ENCODE measurements at regions not wholly inside any gene's neighbourhood (a gene's known extent, or its start where the extent isn't known, plus 50 kb on each side); places are given as distances from the start of the nearest gene placed in this dataset.

DNA sequence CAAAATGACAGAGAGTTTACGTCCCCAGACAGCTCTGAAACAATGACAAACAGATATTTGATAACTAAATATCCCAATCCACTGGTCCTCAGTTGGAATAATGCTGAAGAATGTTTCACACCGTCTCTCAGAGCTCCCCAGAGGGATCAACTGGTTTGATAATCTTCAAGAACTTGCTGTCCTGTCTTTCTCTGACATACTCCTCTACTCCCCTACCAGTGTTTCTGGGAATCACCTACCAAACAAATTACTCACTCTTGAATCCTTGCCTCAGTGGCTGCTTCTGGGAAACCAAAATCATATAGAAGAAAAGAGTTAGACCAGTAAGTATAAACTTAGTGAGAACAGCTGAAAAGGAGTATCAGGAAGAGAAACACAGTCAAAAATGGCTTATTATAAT, 469.7 kb upstream of the JAG1 start:
- Histone ChIP-seq H3K36me3 (ENCODE audit: insufficient read depth, low read length) (no peaks in the 10 kb centered on the region), H3K4me3 (ENCODE audit: low read depth, low read length, poor library complexity, severe bottlenecking) (no peak overlapping the region), H3K9me2 (ENCODE audit: insufficient read depth, low read length) (no peaks in the 10 kb centered on the region), H3K79me2 (ENCODE audit: insufficient read depth, low read depth, low read length) (no peaks in the 10 kb centered on the region), H3K27ac (ENCODE audit: low read depth, low read length, poor library complexity, severe bottlenecking) (no peak overlapping the region), H4K20me1 (ENCODE audit: insufficient read depth, low read length) (no peaks in the 10 kb centered on the region), H3K9me3 (ENCODE audit: low read length) (no peaks in the 10 kb centered on the region), H3K4me2 (ENCODE audit: low read length) (no peak overlapping the region), H2AFZ (ENCODE audit: low read length) (no peak overlapping the region), H3K4me1 (ENCODE audit: insufficient read depth, low read length, poor library complexity, severe bottlenecking) (no peaks in the 10 kb centered on the region)
- intact Hi-C loops (cut with micrococcal nuclease; ENCODE audit: unreplicated experiment) = no loop called here
- ChIA-PET CTCF (ENCODE audit: unreplicated experiment) (no interaction called here), POLR2A (no interaction called here)
- DNase-seq (ENCODE audit: low spot score) = no peak
- TF ChIP-seq, protein P1, sequence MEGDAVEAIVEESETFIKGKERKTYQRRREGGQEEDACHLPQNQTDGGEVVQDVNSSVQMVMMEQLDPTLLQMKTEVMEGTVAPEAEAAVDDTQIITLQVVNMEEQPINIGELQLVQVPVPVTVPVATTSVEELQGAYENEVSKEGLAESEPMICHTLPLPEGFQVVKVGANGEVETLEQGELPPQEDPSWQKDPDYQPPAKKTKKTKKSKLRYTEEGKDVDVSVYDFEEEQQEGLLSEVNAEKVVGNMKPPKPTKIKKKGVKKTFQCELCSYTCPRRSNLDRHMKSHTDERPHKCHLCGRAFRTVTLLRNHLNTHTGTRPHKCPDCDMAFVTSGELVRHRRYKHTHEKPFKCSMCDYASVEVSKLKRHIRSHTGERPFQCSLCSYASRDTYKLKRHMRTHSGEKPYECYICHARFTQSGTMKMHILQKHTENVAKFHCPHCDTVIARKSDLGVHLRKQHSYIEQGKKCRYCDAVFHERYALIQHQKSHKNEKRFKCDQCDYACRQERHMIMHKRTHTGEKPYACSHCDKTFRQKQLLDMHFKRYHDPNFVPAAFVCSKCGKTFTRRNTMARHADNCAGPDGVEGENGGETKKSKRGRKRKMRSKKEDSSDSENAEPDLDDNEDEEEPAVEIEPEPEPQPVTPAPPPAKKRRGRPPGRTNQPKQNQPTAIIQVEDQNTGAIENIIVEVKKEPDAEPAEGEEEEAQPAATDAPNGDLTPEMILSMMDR (conservative IDR thresholded peaks at IDR 0.05; ENCODE audit: low read length) = no peak
- no peak for TF ChIP-seq EZH2phosphoT487 (IDR thresholded peaks at IDR 0.05; ENCODE audit: borderline replicate concordance, low read depth, low read length)
- BruUV-seq (replicated peaks) = no TSS peak

DNA sequence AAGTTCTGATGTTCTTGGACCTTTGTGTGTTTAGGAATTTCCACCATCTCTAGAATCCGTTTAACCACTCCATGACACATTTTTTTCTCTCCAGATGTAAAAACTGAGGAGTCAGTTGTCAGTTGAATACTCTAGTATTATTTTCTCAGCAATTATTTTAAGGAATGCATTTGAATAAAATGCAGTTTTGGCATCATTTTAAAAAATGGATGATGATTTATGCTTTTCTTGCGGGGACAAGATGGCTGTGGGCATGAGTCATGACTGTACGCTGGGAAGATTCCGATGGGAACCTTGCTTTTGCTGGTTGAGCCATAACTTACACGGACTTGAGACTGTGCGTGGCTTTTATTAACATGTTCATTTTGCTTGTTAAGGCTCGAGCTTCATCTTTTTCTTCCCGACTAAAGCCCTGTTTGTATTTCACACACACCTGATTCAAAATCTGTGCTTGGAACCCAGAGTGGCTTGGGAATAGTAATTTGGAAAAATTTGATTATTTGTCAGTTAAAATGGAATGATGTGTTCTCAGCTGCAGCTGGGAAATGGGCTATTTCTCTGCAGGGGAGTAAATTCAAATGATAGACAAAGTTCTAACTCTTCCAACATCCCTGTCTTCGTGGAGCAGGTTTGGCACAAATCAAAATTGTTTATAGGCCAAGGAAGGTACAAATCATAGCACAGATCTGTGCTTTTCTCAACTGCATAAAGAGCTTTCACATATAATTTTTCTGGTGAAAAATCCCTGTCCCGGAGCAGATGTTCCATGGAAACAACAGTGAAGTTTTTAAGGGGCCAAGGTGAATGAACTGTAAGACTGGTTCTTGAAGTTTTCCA, 470.5 kb upstream of the JAG1 start:
- no peaks in the 10 kb centered on the region for H3K79me2 ChIP-seq (ENCODE audit: insufficient read depth, low read depth, low read length)
- H2AFZ ChIP-seq (ENCODE audit: low read length) = no peak overlapping the region
- intact Hi-C loops (cut with micrococcal nuclease; ENCODE audit: unreplicated experiment) = no loop called here
- no peak overlapping the region for H3K27ac ChIP-seq (ENCODE audit: low read depth, low read length, poor library complexity, severe bottlenecking)
- H3K9me2 ChIP-seq (ENCODE audit: insufficient read depth, low read length) = no peaks in the 10 kb centered on the region
- no peaks in the 10 kb centered on the region for H3K9me3 ChIP-seq (ENCODE audit: low read length)
- no TSS peak for BruUV-seq (replicated peaks)
- H3K4me1 ChIP-seq (ENCODE audit: insufficient read depth, low read length, poor library complexity, severe bottlenecking) = no peaks in the 10 kb centered on the region
- no peaks in the 10 kb centered on the region for H3K36me3 ChIP-seq (ENCODE audit: insufficient read depth, low read length)
- TF ChIP-seq EZH2phosphoT487 (IDR thresholded peaks at IDR 0.05; ENCODE audit: borderline replicate concordance, low read depth, low read length) = no peak
- TF ChIP-seq, protein P1 (conservative IDR thresholded peaks at IDR 0.05; ENCODE audit: low read length) = no peak
- H4K20me1 ChIP-seq (ENCODE audit: insufficient read depth, low read length) = no peaks in the 10 kb centered on the region
- H3K4me2 ChIP-seq (ENCODE audit: low read length) = no peak overlapping the region
- ChIA-PET CTCF (ENCODE audit: unreplicated experiment) (no interaction called here), POLR2A (no interaction called here)
- DNase-seq (ENCODE audit: low spot score) = no peak
- no peak overlapping the region for H3K4me3 ChIP-seq (ENCODE audit: low read depth, low read length, poor library complexity, severe bottlenecking)

DNA sequence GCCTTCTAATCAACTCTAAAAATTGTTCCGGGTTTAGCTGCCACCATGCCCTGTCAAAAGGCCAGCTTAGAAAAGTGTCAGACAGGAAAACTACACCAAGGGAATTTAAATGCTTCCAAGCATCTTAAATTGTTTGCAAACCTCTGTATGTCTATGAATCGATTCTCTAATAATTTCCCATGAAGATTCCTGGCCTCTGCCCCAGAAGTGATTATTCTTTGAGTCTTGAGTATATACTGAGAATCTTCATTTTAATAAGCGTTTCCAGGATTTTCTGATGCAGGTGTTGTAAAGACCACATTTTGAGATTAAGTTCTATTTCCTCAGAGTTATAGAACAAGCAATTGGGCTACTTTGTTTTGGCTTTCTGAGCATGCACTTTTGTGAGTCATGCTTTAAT, 471.8 kb upstream of the JAG1 start:
- no peaks in the 10 kb centered on the region for H3K9me3 ChIP-seq (ENCODE audit: low read length)
- no peak overlapping the region for H3K4me2 ChIP-seq (ENCODE audit: low read length)
- DNase-seq (ENCODE audit: low spot score) = no peak
- H3K4me3 ChIP-seq (ENCODE audit: low read depth, low read length, poor library complexity, severe bottlenecking) = no peak overlapping the region
- H3K27ac ChIP-seq (ENCODE audit: low read depth, low read length, poor library complexity, severe bottlenecking) = no peak overlapping the region
- CTCF ChIA-PET (ENCODE audit: unreplicated experiment) = no interaction called here
- intact Hi-C loops (cut with micrococcal nuclease; ENCODE audit: unreplicated experiment) = no loop called here
- POLR2A ChIA-PET = no interaction called here
- H4K20me1 ChIP-seq (ENCODE audit: insufficient read depth, low read length) = no peaks in the 10 kb centered on the region
- no TSS peak for BruUV-seq (replicated peaks)
- no peaks in the 10 kb centered on the region for H3K4me1 ChIP-seq (ENCODE audit: insufficient read depth, low read length, poor library complexity, severe bottlenecking)
- H2AFZ ChIP-seq (ENCODE audit: low read length) = no peak overlapping the region
- H3K9me2 ChIP-seq (ENCODE audit: insufficient read depth, low read length) = no peaks in the 10 kb centered on the region
- no peak for TF ChIP-seq EZH2phosphoT487 (IDR thresholded peaks at IDR 0.05; ENCODE audit: borderline replicate concordance, low read depth, low read length)
- TF ChIP-seq, protein P1 (conservative IDR thresholded peaks at IDR 0.05; ENCODE audit: low read length) = no peak
- no peaks in the 10 kb centered on the region for H3K79me2 ChIP-seq (ENCODE audit: insufficient read depth, low read depth, low read length)
- H3K36me3 ChIP-seq (ENCODE audit: insufficient read depth, low read length) = no peaks in the 10 kb centered on the region
